A549 (cell line): ENCODE measurements at regions not wholly inside any gene's neighbourhood (a gene's known extent, or its start where the extent isn't known, plus 50 kb on each side); places are given as distances from the start of the nearest gene placed in this dataset.

ENCODE experiments used
- ATAC-seq, 2 experiments: fragments of 200-7000 bp in 1 of 2; fragments of >200 bp in 1 of 2; cut with Nextera tagmentation in 1 of 2; cut with Tn5 transposase in 1 of 2; 3 replicates each; pipeline versions ENCODE4 v1.8.0 to v1.9.1; 2018 to 2020; ENCODE audit warnings: mild to moderate bottlenecking in 1 of 2, moderate library complexity in 1 of 2
- CTCF ChIA-PET: fragments of 300-600 bp; sonication (Branson Sonifier 250); formaldehyde crosslinking; extraction: SDS; loops from one replicate; lab custom pipeline; 2021; ENCODE audit warnings: antibody characterized with exemption, inconsistent platforms; lab: Yijun Ruan, JAX
- POLR2A ChIA-PET: fragments of 350-600 bp; formaldehyde crosslinking; extraction: SDS; loops from one replicate; lab custom pipeline; 2021; ENCODE audit warnings: antibody characterized with exemption, inconsistent platforms; lab: Yijun Ruan, JAX
- DNase-seq, 2 experiments: peaks; one replicate each; pipeline versions ENCODE4 v3.0.0 to v3.0.0-alpha.2; 2011 to 2016; ENCODE audit warnings: low read depth in 1 of 2, low spot score in 1 of 2
- FAIRE-seq: peaks from 2 replicates; lab custom pipeline; 2011; peaks lifted over from hg19 to GRCh38; lab: Jason Lieb, UNC
- H3K27ac ChIP-seq, 2 experiments: fragments of >200 bp; sonication (Bioruptor Twin); formaldehyde crosslinking; 3 replicates each; pipeline ENCODE4 v1.5.1; 2016 to 2017
- H3K4me1 ChIP-seq: fragments of >200 bp; sonication (Bioruptor Twin); formaldehyde crosslinking; 3 replicates; pipeline ENCODE4 v1.6.1; 2016
- H3K4me2 ChIP-seq: fragments of >200 bp; sonication (Bioruptor Twin); formaldehyde crosslinking; 3 replicates; pipeline ENCODE4 v1.6.1; 2016
- H3K4me3 ChIP-seq: fragments of >200 bp; sonication (Bioruptor Twin); formaldehyde crosslinking; 3 replicates; pipeline ENCODE4 v1.5.1; 2016
- H3K9me3 ChIP-seq: fragments of >200 bp; sonication (Bioruptor Twin); formaldehyde crosslinking; 3 replicates; pipeline ENCODE4 v1.6.1; 2016
- CBX2 ChIP-seq: fragments of 200-600 bp; sonication (generic); IDR thresholded peaks from 2 replicates; pipeline ENCODE4 v1.6.1; 2016; ENCODE audit warnings: low read depth, mild to moderate bottlenecking, borderline replicate concordance
- CBX8 ChIP-seq: fragments of 200-600 bp; sonication (generic); IDR thresholded peaks from 2 replicates; pipeline ENCODE4 v1.6.1; 2016
- CEBPB ChIP-seq, 2 experiments: fragments of >200 bp in 1 of 2; sonication (Bioruptor Twin) in 1 of 2; formaldehyde crosslinking in 1 of 2; IDR thresholded peaks; 2 replicates each; pipeline ENCODE4 v1.6.1; 2012 to 2016
- CHD2 ChIP-seq: fragments of 150-350 bp; IDR thresholded peaks from 2 replicates; pipeline ENCODE4 v1.6.1; 2014; ENCODE audit warnings: low read length; ENCODE audit not compliant: partially characterized antibody
- CTCF ChIP-seq: fragments of >200 bp; sonication (Bioruptor Twin); formaldehyde crosslinking; IDR thresholded peaks from 3 replicates; pipeline ENCODE4 v1.5.1; 2016
- E2F6 ChIP-seq: IDR thresholded peaks from 2 replicates; pipeline ENCODE4 v1.6.1; 2012; ENCODE audit warnings: low read depth, borderline replicate concordance
- EHF ChIP-seq: fragments of 250-450 bp; sonication (Bioruptor Pico); IDR thresholded peaks from 2 replicates; pipeline ENCODE4 v1.5.0; 2020; ENCODE audit warnings: mild to moderate bottlenecking
- EHMT2 ChIP-seq: fragments of 200-600 bp; sonication (generic); IDR thresholded peaks from 2 replicates; pipeline ENCODE4 v1.6.1; 2016; ENCODE audit warnings: antibody characterized with exemption, low read depth, mild to moderate bottlenecking, moderate library complexity
- FOSL2 ChIP-seq, 2 experiments: fragments of 450-650 bp in 1 of 2; fragments of >200 bp in 1 of 2; sonication (Bioruptor Twin) in 1 of 2; formaldehyde crosslinking; IDR thresholded peaks; 2 replicates each; pipeline versions ENCODE4 v1.5.0 to v1.6.1; 2016 to 2020; ENCODE audit warnings: mild to moderate bottlenecking in 1 of 2, moderate library complexity in 1 of 2
- HES2 ChIP-seq: fragments of >200 bp; sonication (Bioruptor Twin); formaldehyde crosslinking; IDR thresholded peaks from 2 replicates; pipeline ENCODE4 v1.6.1; 2016
- HEYL ChIP-seq: fragments of 250-450 bp; sonication (Bioruptor Pico); IDR thresholded peaks from 2 replicates; pipeline ENCODE4 v1.8.0; 2021; ENCODE audit warnings: mild to moderate bottlenecking, moderate library complexity
- HOXA7 ChIP-seq: fragments of 250-450 bp; sonication (Bioruptor Pico); IDR thresholded peaks from 2 replicates; pipeline ENCODE4 v1.5.0; 2020; ENCODE audit warnings: mild to moderate bottlenecking, moderate library complexity
- JUN ChIP-seq, 2 experiments: fragments of >200 bp; sonication (Bioruptor Twin); formaldehyde crosslinking; IDR thresholded peaks; 2 replicates in 1 of 2; 3 replicates in 1 of 2; pipeline ENCODE4 v1.6.1; 2016 to 2017
- JUNB ChIP-seq: fragments of >200 bp; sonication (Bioruptor Twin); formaldehyde crosslinking; IDR thresholded peaks from 2 replicates; pipeline ENCODE4 v1.6.1; 2016
- KDM1A ChIP-seq: fragments of 200-600 bp; sonication (generic); IDR thresholded peaks from 2 replicates; pipeline ENCODE4 v1.6.1; 2016; ENCODE audit warnings: low read depth, mild to moderate bottlenecking
- MAFK ChIP-seq: fragments of 450-650 bp; IDR thresholded peaks from 2 replicates; pipeline ENCODE4 v1.6.1; 2014; ENCODE audit not compliant: partially characterized antibody
- MAX ChIP-seq: IDR thresholded peaks from 2 replicates; pipeline ENCODE4 v1.6.1; 2012
- MAZ ChIP-seq: fragments of 150-350 bp; IDR thresholded peaks from 2 replicates; pipeline ENCODE4 v1.6.1; 2014; ENCODE audit warnings: antibody characterized with exemption, low read depth, low read length, borderline replicate concordance
- MYC ChIP-seq: IDR thresholded peaks from 2 replicates; pipeline ENCODE4 v1.6.1; 2012; ENCODE audit warnings: mild to moderate bottlenecking, inconsistent platforms, low read length, improper control_type of control experiment, borderline replicate concordance
- NFE2L2 ChIP-seq: fragments of 150-350 bp; conservative IDR thresholded peaks from 2 replicates; pipeline ENCODE4 v1.6.1; 2014; ENCODE audit warnings: low read length
- NPAS2 ChIP-seq: fragments of 250-450 bp; sonication (Bioruptor Pico); IDR thresholded peaks from 2 replicates; pipeline ENCODE4 v1.8.0; 2022; ENCODE audit warnings: mild to moderate bottlenecking, moderate library complexity, borderline replicate concordance
- NR3C1 ChIP-seq: fragments of >200 bp; sonication (Bioruptor Twin); formaldehyde crosslinking; IDR thresholded peaks from 3 replicates; pipeline ENCODE4 v1.6.1; 2017
- PBX3 ChIP-seq: IDR thresholded peaks from 2 replicates; pipeline ENCODE4 v1.6.1; 2012
- PHF8 ChIP-seq: fragments of 200-600 bp; sonication (generic); IDR thresholded peaks from 2 replicates; pipeline ENCODE4 v1.6.1; 2016; ENCODE audit warnings: low read depth, mild to moderate bottlenecking, antibody characterized with exemption, moderate library complexity, borderline replicate concordance
- POLR2A ChIP-seq: IDR thresholded peaks from 2 replicates; pipeline ENCODE4 v1.6.1; 2012; ENCODE audit warnings: mild to moderate bottlenecking, low read length
- POLR2AphosphoS2 ChIP-seq: conservative IDR thresholded peaks from 2 replicates; pipeline ENCODE4 v1.6.1; 2012; ENCODE audit warnings: low read length, improper control_type of control experiment, inconsistent platforms
- RCOR1 ChIP-seq: fragments of 150-350 bp; IDR thresholded peaks from 2 replicates; pipeline ENCODE4 v1.6.1; 2014; ENCODE audit warnings: antibody characterized with exemption, low read length, low read depth
- TFCP2L1 ChIP-seq: fragments of 250-450 bp; sonication (Bioruptor Pico); IDR thresholded peaks from 2 replicates; pipeline ENCODE4 v1.5.0; 2021; ENCODE audit warnings: mild to moderate bottlenecking
- USF2 ChIP-seq: fragments of 450-650 bp; IDR thresholded peaks from 2 replicates; pipeline ENCODE4 v1.6.1; 2014; ENCODE audit warnings: antibody characterized with exemption
- ZNF302 ChIP-seq: fragments of 250-450 bp; sonication (Bioruptor Pico); IDR thresholded peaks from 2 replicates; pipeline ENCODE4 v1.9.0; 2021; ENCODE audit warnings: inconsistent platforms, mild to moderate bottlenecking, moderate library complexity
- ZSCAN20 ChIP-seq: fragments of 250-450 bp; sonication (Bioruptor Pico); IDR thresholded peaks from 2 replicates; pipeline ENCODE4 v1.8.0; 2022; ENCODE audit warnings: mild to moderate bottlenecking, moderate library complexity
- WGBS: methylation state at CpG from one replicate; pipeline ENCODE4 v1.1.6; 2017; ENCODE audit errors: missing lambda C conversion rate; 5-methylcytosine and 5-hydroxymethylcytosine counted together

GRCh38 chr15:77840991-77841775, 208.5 kb upstream of the LINGO1 start:
- peak; percentile 38 to 56 for DNase-seq
- Histone ChIP-seq H3K4me2 (peak overlapping the region; percentile 44), H3K4me3 (no peak overlapping the region), H3K9me3 (no peaks in the 10 kb centered on the region), H3K4me1 (peaks cover 14% of the 10 kb centered on the region), H3K27ac (0 out of 6 replicates have a peak overlapping the region, but pooled peaks of 1 of the 2 experiments have one; percentile 20)
- POLR2A ChIA-PET: interaction anchor here (0.5 kb wide), 1 partner anchor 294 kb away, joined by 6 read pairs; no protein-coding TSS in a partner anchor
- CTCF ChIA-PET: interaction anchor here (0.7 to 2.3 kb wide), 6 partner anchors 9 to 208 kb away, joined by 3 to 15 read pairs (median 4); no protein-coding TSS in a partner anchor
- peak; percentile 67 for FAIRE-seq
- ATAC-seq: peak; percentile 46 to 54; a peak in 5 of 6 replicates
- peak; percentile 13 for TF ChIP-seq MAFK
- no peak for TF ChIP-seq RCOR1
- TF ChIP-seq FOSL2 (IDR thresholded peaks at IDR 0.05): peak; percentile 61; the same call in 1 of the 2 replicates
- TF ChIP-seq FOSL2 (CRISPR knock-in tag; IDR thresholded peaks at IDR 0.05): no peak; the same call in 1 of the 2 replicates
- TF ChIP-seq CTCF: no peak
- TF ChIP-seq NPAS2 (CRISPR knock-in tag): no peak
- TF ChIP-seq CHD2: no peak
- no peak for TF ChIP-seq EHMT2
- no peak for TF ChIP-seq TFCP2L1
- TF ChIP-seq HES2: no peak
- no peak for TF ChIP-seq ZNF302 (CRISPR knock-in tag)
- TF ChIP-seq HEYL (CRISPR knock-in tag): no peak
- TF ChIP-seq EHF (CRISPR knock-in tag): no peak
- TF ChIP-seq PHF8: no peak
- TF ChIP-seq JUNB: peak; percentile 59
- no peak for TF ChIP-seq MYC
- TF ChIP-seq PBX3: no peak
- peak; percentile 42 to 61 for TF ChIP-seq CEBPB (IDR thresholded peaks at IDR 0.05)
- no peak for TF ChIP-seq POLR2A
- no peak for TF ChIP-seq POLR2AphosphoS2
- TF ChIP-seq ZSCAN20: no peak
- no peak for TF ChIP-seq NFE2L2
- TF ChIP-seq HOXA7 (CRISPR knock-in tag): no peak
- WGBS: 27% methylated on average over 11 of the region's 11 CpGs

GRCh38 chr15:77839970-77840905, 207.5 kb upstream of the LINGO1 start:
- Histone ChIP-seq H3K4me1 (peaks cover 14% of the 10 kb centered on the region), H3K9me3 (no peaks in the 10 kb centered on the region), H3K27ac (no peak overlapping the region), H3K4me3 (no peak overlapping the region)
- DNase-seq (no peak), ATAC-seq (no peak), FAIRE-seq (no peak)
- 41% methylated on average over 11 of the region's 11 CpGs for WGBS
- ChIA-PET POLR2A (no interaction called here), CTCF (interaction anchor here (0.7 to 2.3 kb wide), 5 partner anchors 15 to 207 kb away, joined by 3 to 15 read pairs (median 5); no protein-coding TSS in a partner anchor)
- TF ChIP-seq MAFK (no peak), USF2 (no peak), NR3C1 (no peak), MAX (no peak), POLR2A (no peak), JUN (IDR thresholded peaks at IDR 0.05) (no peak), CBX2 (no peak), FOSL2 (IDR thresholded peaks at IDR 0.05) (no peak), FOSL2 (CRISPR knock-in tag; IDR thresholded peaks at IDR 0.05) (no peak), CBX8 (no peak), KDM1A (no peak), NPAS2 (CRISPR knock-in tag) (no peak), MAZ (no peak), E2F6 (no peak), HES2 (no peak)
- TF ChIP-seq, all 56 proteins: peak for 0
- H3K4me2 ChIP-seq: peak overlapping the region; percentile 44
